Suppressor macrophage treated with lipopolysaccharide for 4 hours (primary cell): ENCODE measurements at regions not wholly inside any gene's neighbourhood (a gene's known extent, or its start where the extent isn't known, plus 50 kb on each side); places are given as distances from the start of the nearest gene placed in this dataset.
"Not testable (repeated sequence)": the region's sequence is repeated elsewhere in the genome, so short reads cannot be mapped to it uniquely, and the experiment has no call there.

Experiments used
- DNase-seq: peaks from one replicate; pipeline ENCODE4 v3.0.0-alpha.2; 2020

GRCh38 chr2:225236769-225237323 is 162.7 kb upstream of the NYAP2 start:
- DNase-seq = no peak

GRCh38 chr2:225233234-225233633 is 166.3 kb upstream of the NYAP2 start:
- no peak for DNase-seq

GRCh38 chr2:225231900-225232299 is 167.6 kb upstream of the NYAP2 start:
- DNase-seq = no peak

- not testable (repeated sequence) for DNase-seq
Measured at GRCh38 chr2:225229346-225229745, 170.2 kb upstream of the NYAP2 start.

GRCh38 chr2:225226441-225226840 is 173.1 kb upstream of the NYAP2 start:
- DNase-seq = no peak

GRCh38 chr2:225223301-225223700 is 176.2 kb upstream of the NYAP2 start:
- no peak for DNase-seq

GRCh38 chr2:225207471-225207870 is 165.2 kb upstream of the DOCK10 start:
- no peak for DNase-seq

GRCh38 chr2:225207043-225207442 is 164.8 kb upstream of the DOCK10 start:
- DNase-seq = no peak

GRCh38 chr2:225196579-225196978 is 154.3 kb upstream of the DOCK10 start:
- no peak for DNase-seq

- DNase-seq = no peak
Measured at GRCh38 chr2:225192869-225193268, 150.6 kb upstream of the DOCK10 start.

- no peak for DNase-seq
Measured at GRCh38 chr2:225190987-225191386, 148.7 kb upstream of the DOCK10 start.

- no peak for DNase-seq
Measured at GRCh38 chr2:225184948-225185347, 142.7 kb upstream of the DOCK10 start.

- DNase-seq = no peak
Measured at GRCh38 chr2:225182126-225182525, 139.9 kb upstream of the DOCK10 start.

- DNase-seq = no peak
Measured at GRCh38 chr2:225177098-225177497, 134.8 kb upstream of the DOCK10 start.

GRCh38 chr2:225173909-225174308 is 131.6 kb upstream of the DOCK10 start:
- no peak for DNase-seq

GRCh38 chr2:225171350-225171749 is 129.1 kb upstream of the DOCK10 start:
- peak; percentile 49 for DNase-seq

GRCh38 chr2:225170162-225170561 is 127.9 kb upstream of the DOCK10 start:
- DNase-seq = no peak

GRCh38 chr2:225169396-225169795 is 127.1 kb upstream of the DOCK10 start:
- DNase-seq = no peak

GRCh38 chr2:225165052-225165451 is 122.8 kb upstream of the DOCK10 start:
- no peak for DNase-seq

- peak; percentile 5 for DNase-seq
Measured at GRCh38 chr2:225164401-225165050, 122.3 kb upstream of the DOCK10 start.

- DNase-seq = no peak
Measured at GRCh38 chr2:225158360-225158759, 116.1 kb upstream of the DOCK10 start.

GRCh38 chr2:225156853-225157451 is 114.7 kb upstream of the DOCK10 start:
- DNase-seq = no peak

- no peak for DNase-seq
Measured at GRCh38 chr2:225140723-225141122, 98.5 kb upstream of the DOCK10 start.

- DNase-seq = no peak
Measured at GRCh38 chr2:225137971-225138370, 95.7 kb upstream of the DOCK10 start.

- no peak for DNase-seq
Measured at GRCh38 chr2:225136552-225136951, 94.3 kb upstream of the DOCK10 start.
